Adrenal gland (tissue), 5 donors: ENCODE measurements at regions not wholly inside any gene's neighbourhood (a gene's known extent, or its start where the extent isn't known, plus 50 kb on each side); places are given as distances from the start of the nearest gene placed in this dataset.

ENCODE experiments used
- CTCF ChIP-seq, 6 experiments: fragments of 450-650 bp in 4 of 6; fragments of 200-600 bp in 2 of 6; sonication (generic) in 1 of 6; IDR thresholded peaks; 1 replicate in 5 of 6; 2 replicates in 1 of 6; pipeline versions ENCODE4 v1.5.1 to v1.8.0; 2016 to 2021; ENCODE audit warnings: antibody characterized with exemption in 6 of 6, mild to moderate bottlenecking in 2 of 6, moderate library complexity in 1 of 6
- POLR2A ChIP-seq, 2 donors: fragments of 450-650 bp; IDR thresholded peaks; one replicate each; pipeline ENCODE4 v1.6.1; 2017; ENCODE audit warnings: antibody characterized with exemption in 2 of 2, mild to moderate bottlenecking in 2 of 2, moderate library complexity in 1 of 2
- donor health status: DM: no; HTN: no; CAD: no.

GRCh38 chr1:8157765-8158164, 131.7 kb upstream of the ERRFI1 start:
- no peak for TF ChIP-seq CTCF (IDR thresholded peaks at IDR 0.05)
- no peak for TF ChIP-seq POLR2A (IDR thresholded peaks at IDR 0.05)
